ENCODE measurements at regions not wholly inside any gene's neighbourhood (a gene's known extent, or its start where the extent isn't known, plus 50 kb on each side); places are given as distances from the start of the nearest gene placed in this dataset.

GRCh38 chr1:47635111-47635510 lies 197.3 kb downstream of the FOXD2 start:
- Histone ChIP-seq H3K9me3 (ENCODE audit: insufficient read depth in 2 of 2, low read depth in 1 of 2, low read length in 1 of 2) (no peaks in the 10 kb centered on the region), H2BK15ac (ENCODE audit: low read length) (no peak overlapping the region), H3K56ac (replicated peaks; ENCODE audit: insufficient read length, low read depth, low read length) (no peak overlapping the region), H2AK5ac (ENCODE audit: low read depth, low read length) (no peak overlapping the region), H3K23ac (ENCODE audit: insufficient read length) (no peak overlapping the region), H3K79me2 (ENCODE audit: control insufficient read depth in 1 of 2, insufficient read depth in 2 of 2, low read length in 2 of 2) (no peaks in the 10 kb centered on the region), H3K4me3 (ENCODE audit: extremely low read depth in 1 of 4, insufficient read depth in 2 of 4, low read depth in 3 of 4, low read length in 4 of 4) (no peak overlapping the region), H3K79me1 (ENCODE audit: low read depth, low read length) (no peaks in the 10 kb centered on the region), H2AFZ (ENCODE audit: low read length) (no peak overlapping the region), H3K18ac (ENCODE audit: extremely low read depth, low read length) (no peak overlapping the region), H3K27me3 (replicated peaks in 1 of 4; ENCODE audit: control insufficient read depth in 3 of 4, extremely low read depth in 1 of 4, insufficient read depth in 3 of 4, low read length in 3 of 4) (no peaks in the 10 kb centered on the region), H3K4me1 (replicated peaks in 1 of 4; ENCODE audit: control insufficient read depth in 3 of 4, insufficient read depth in 4 of 4, low read length in 3 of 4) (peaks cover 0 to 3% (median 0%) of the 10 kb centered on the region in 4 experiments; a peak in 2 of 7 replicates), H3K27ac (ENCODE audit: low read depth, low read length) (no peak overlapping the region), H3K4ac (replicated peaks; ENCODE audit: insufficient read length, low read depth, low read length) (no peak overlapping the region), H4K20me1 (replicated peaks in 1 of 2; ENCODE audit: control insufficient read depth in 1 of 2, insufficient read depth in 2 of 2, low read length in 2 of 2) (no peaks in the 10 kb centered on the region), H4K8ac (ENCODE audit: extremely low read depth, insufficient read depth, low read length) (no peak overlapping the region), H2BK20ac (ENCODE audit: low read length) (no peak overlapping the region), H4K91ac (replicated peaks; ENCODE audit: insufficient read length, low read length) (no peak overlapping the region), H3K36me3 (ENCODE audit: control insufficient read depth in 2 of 4, insufficient read depth in 4 of 4, low read length in 3 of 4) (no peaks in the 10 kb centered on the region), H3K14ac (ENCODE audit: insufficient read length) (no peak overlapping the region), H2BK12ac (ENCODE audit: low read depth, low read length) (no peak overlapping the region), H3K4me2 (ENCODE audit: insufficient read depth in 1 of 2, low read depth in 2 of 2, low read length in 2 of 2) (no peak overlapping the region), H4K5ac (ENCODE audit: insufficient read length, low read depth, low read length) (no peak overlapping the region), H3K23me2 (ENCODE audit: low read depth, low read length) (no peaks in the 10 kb centered on the region), H3K9ac (replicated peaks in 1 of 4; ENCODE audit: extremely low read depth in 1 of 4, low read depth in 3 of 4, low read length in 3 of 4) (no peak overlapping the region), H2BK5ac (ENCODE audit: low read depth, low read length) (no peak overlapping the region), H2BK120ac (replicated peaks; ENCODE audit: low read depth, low read length) (no peak overlapping the region)
- FAIRE-seq = no peak
- DNase-seq (ENCODE audit: low read depth in 1 of 2, low spot score in 2 of 2) = no peak
- ChIA-PET CTCF (ENCODE audit: partially characterized antibody) (interaction anchor here (0.9 to 1.9 kb wide), 2 partner anchors 87 to 186 kb away, joined by 3 to 4 read pairs; no protein-coding TSS in a partner anchor), POLR2A (ENCODE audit: partially characterized antibody) (no interaction called here)
- 76% methylated on average over 5 of the region's 5 CpGs; no CpG with 5 or more reads in 1 of the 2 experiments for WGBS, 2 experiments (ENCODE audit: extremely low coverage in 1 of 2, insufficient coverage in 1 of 2, insufficient read length in 1 of 2, insufficient replicate concordance in 2 of 2, low coverage in 1 of 2, low lambda C conversion rate in 2 of 2, missing lambda C conversion rate in 1 of 2)
- TF ChIP-seq RXRA (IDR thresholded peaks at IDR 0.05; ENCODE audit: insufficient read depth, low read depth, low read length) = no peak
- TF ChIP-seq CTBP2 (IDR thresholded peaks at IDR 0.05; ENCODE audit: borderline replicate concordance, insufficient read depth, insufficient read length, low read length) = no peak
- no peak for TF ChIP-seq ATF3 (IDR thresholded peaks at IDR 0.05; ENCODE audit: insufficient read depth, low read depth, low read length)
- no peak for TF ChIP-seq POU5F1 (IDR thresholded peaks at IDR 0.05; ENCODE audit: low read depth, low read length)
- TF ChIP-seq E2F6 (IDR thresholded peaks at IDR 0.05) = no peak
- no peak for TF ChIP-seq SIX5 (IDR thresholded peaks at IDR 0.05; ENCODE audit: low read depth, low read length)
- no peak for TF ChIP-seq ZNF274 (IDR thresholded peaks at IDR 0.05; ENCODE audit: borderline replicate concordance, extremely low read depth, low read length)
- no peak for TF ChIP-seq SP2 (IDR thresholded peaks at IDR 0.05; ENCODE audit: low read length)
- no peak for TF ChIP-seq PHF8 (conservative IDR thresholded peaks at IDR 0.05; ENCODE audit: low read depth, low read length)
- no peak for TF ChIP-seq TAF7 (optimal IDR thresholded peaks at IDR 0.05; ENCODE audit: borderline replicate concordance, low read depth, low read length)
- no peak for TF ChIP-seq BCL11A (IDR thresholded peaks at IDR 0.05; ENCODE audit: low read depth in 2 of 2, low read length in 2 of 2)
- no peak for TF ChIP-seq HDAC2 (IDR thresholded peaks at IDR 0.05; ENCODE audit: borderline replicate concordance in 1 of 2, low read depth in 2 of 2, low read length in 2 of 2)
- TF ChIP-seq POLR2A (IDR thresholded peaks at IDR 0.05; ENCODE audit: control extremely low read depth in 1 of 2, low read depth in 2 of 2, low read length in 2 of 2) = no peak
- no peak for TF ChIP-seq TAF1 (IDR thresholded peaks at IDR 0.05; ENCODE audit: low read depth, low read length)

Measured in H1 (cell line).